NT2/D1 (cell line): ENCODE measurements at regions not wholly inside any gene's neighbourhood (a gene's known extent, or its start where the extent isn't known, plus 50 kb on each side); places are given as distances from the start of the nearest gene placed in this dataset.

Experiments
- SUZ12 ChIP-seq: IDR thresholded peaks from 2 replicates; pipeline ENCODE4 v1.6.1; 2011; ENCODE audit not compliant: insufficient read length, insufficient read depth; ENCODE audit errors: extremely low read depth
- YY1 ChIP-seq: IDR thresholded peaks from 2 replicates; pipeline ENCODE4 v1.6.1; 2011; ENCODE audit not compliant: insufficient read length, insufficient read depth
- ZNF274 ChIP-seq: IDR thresholded peaks from 2 replicates; pipeline ENCODE4 v1.6.1; 2011; ENCODE audit warnings: mild to moderate bottlenecking, low read depth, low read length

GRCh38 chr14:103250181-103250580 lies 83.9 kb upstream of the EIF5 start:
- TF ChIP-seq SUZ12 (no peak), YY1 (no peak), ZNF274 (no peak)
